Stimulated activated CD8-positive, alpha-beta memory T cell treated with anti-CD3 and anti-CD28 coated beads, Interleukin-12 subunit alpha, Interleukin-12 subunit beta, amount 100 ng/mL, for 4 hours (primary cell): ENCODE measurements at regions not wholly inside any gene's neighbourhood (a gene's known extent, or its start where the extent isn't known, plus 50 kb on each side); places are given as distances from the start of the nearest gene placed in this dataset.

ENCODE experiments used
- DNase-seq: peaks from one replicate; pipeline ENCODE4 v3.0.0-alpha.2; 2020; ENCODE audit warnings: low read depth

DNA sequence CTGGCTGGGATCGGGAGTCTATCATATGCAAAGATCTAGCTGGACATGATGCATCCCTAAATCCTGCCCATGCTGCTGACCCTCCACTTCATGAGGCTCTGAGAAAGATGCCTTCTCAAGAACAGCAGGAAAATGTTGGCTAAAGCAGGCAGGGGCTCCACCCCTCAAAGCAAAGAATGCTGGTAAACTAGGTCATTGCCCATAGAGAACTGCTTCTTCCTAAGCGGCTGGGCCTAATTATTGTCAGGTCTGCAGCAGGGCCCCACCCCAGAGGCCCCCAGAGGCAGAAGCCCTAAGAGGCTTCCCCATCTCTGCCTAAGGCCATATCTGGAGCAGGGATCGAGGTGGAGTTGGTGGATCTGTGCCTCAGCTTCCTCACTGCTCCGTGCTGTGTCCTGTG, 447.4 kb upstream of the PROK2 start:
- no peak for DNase-seq

DNA sequence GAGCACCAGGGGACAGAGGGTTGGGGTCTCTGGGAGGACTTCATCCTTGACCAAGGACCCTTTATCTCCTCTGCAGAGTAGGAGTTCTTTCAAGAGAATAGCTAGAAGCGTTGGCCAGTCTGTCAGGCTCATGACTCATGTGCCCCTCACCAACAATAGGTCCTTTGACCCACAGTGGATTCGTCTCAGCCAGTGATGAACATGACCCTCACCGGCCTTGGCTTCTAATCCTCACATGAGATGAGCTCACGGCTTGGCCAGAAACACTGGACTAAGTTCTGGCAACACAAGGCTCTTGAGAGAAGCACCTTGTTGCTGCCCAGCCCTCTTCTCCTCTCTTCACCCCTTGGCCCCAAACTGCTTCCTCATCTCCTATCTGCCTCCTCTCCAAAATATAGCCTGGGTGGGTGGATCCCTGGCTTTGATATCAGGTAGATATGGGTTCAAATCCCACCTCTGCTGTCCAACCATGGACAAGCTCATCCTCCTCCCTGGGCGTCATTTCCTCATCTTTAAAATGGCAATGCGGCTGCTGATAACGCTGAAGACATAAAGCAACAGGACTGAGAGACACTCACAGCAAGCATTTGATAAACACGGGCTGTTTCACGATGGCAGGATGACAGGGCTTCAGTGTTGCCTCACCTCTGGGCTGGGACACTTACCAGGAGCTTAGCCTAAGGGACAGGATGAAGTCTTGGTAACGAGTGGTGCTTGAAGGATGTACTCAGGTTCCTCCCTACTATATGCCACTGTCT, 446.7 kb upstream of the PROK2 start:
- no peak for DNase-seq

DNA sequence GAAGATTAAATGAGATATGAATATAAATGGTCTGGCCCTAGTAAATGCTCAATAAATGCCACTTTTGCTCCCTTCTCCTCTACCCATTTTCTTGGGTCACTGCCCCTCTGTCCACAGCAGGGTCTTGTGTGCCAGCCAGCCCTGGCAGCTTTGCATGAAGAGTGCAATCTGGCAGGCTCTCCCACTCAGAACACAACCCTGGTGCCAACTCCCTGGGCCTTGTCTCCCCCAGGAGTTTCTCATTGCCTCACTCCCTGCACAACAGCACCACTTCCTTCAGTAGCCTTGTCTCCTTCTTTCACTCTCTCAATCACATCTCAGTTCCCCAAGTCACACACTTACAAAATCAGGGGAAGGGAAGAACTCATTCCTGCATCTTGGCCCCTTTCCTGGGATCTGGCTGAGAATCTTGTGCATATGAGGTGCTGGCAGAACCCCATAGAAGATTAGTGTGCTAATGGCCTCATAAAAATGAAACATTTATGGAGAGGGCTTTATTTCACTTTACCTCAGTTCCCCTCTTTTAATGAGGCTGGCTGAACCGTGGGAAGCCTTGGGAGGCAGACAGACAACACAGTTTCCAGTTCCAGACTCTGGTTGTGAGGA, 445.9 kb upstream of the PROK2 start:
- no peak for DNase-seq

DNA sequence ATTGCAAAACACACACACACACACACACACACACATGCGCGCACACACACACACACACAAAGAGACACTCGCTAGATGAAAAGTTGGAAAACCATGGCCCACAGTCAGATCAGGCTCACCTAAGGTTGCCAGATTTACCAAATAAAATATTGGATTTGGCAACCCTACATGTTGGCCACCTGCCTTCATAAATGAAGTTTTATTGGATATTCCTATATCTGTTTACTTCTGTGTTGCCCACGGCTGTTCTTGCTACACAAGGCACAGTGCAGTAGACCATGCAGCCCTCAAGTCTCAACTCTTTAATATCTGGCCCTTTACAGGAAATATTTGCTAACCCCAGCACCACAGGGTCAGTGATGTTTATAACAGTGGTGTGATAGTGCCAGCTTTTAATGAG, 445.0 kb upstream of the PROK2 start:
- no peak for DNase-seq

DNA sequence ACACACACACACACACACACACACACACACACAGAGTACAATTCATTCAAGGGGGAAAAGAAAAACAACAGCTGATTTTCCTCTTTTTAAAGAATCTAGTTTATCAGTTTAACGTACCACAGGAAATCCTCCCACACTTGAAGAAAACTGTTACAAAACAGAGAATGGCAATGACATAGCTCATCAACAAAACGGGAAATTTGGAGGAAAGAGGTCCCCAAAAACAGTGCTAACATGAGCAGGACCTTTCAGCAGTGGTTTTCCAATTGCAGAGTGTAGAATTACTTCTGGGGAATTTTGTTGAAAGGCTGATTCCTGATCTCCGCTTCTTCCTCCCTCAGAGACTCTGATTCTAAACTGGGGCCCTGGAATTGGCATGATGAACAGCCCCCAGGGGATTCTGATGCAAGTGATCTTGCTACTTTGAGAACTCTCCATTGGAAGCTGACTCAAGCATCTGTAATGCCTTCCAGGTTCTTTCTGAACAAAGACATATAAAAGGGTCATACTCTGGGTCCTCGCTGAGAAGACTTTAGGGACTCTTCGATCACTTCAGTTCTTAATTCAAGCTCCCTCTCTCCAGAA, 442.6 kb upstream of the PROK2 start:
- no peak for DNase-seq

DNA sequence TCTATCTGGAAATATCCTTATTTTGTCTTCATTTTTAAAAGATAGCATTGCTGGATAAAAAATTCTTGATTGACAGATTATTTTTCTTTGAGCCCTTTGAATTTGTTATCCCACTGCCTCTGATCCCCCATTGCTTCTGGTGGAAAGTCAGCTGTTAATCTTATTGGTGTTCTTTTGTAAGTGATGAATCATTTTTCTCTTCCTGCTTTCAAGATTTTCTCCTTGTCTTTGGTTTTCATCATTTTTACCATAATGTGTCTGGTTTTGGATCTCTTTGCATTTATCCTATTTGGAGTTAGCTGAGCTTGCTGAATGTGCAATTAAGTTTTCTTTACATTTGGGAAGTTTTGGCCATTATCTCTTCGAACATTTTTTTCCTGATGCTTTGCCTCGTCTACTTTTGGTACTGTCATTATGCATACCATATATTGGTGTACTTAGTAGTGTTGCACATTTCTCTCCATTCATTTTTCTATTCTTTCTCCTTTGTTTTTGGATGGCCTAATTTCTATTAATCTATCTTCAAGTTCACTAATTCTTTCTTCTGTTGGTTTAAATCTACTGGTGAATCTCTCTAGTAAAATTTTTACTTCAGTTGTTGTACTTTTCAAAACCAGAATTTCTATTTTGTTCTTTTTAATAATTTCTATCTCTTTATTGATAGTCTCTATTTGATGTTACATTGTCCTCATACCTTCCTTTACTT, 440.0 kb upstream of the PROK2 start:
- DNase-seq: no peak

DNA sequence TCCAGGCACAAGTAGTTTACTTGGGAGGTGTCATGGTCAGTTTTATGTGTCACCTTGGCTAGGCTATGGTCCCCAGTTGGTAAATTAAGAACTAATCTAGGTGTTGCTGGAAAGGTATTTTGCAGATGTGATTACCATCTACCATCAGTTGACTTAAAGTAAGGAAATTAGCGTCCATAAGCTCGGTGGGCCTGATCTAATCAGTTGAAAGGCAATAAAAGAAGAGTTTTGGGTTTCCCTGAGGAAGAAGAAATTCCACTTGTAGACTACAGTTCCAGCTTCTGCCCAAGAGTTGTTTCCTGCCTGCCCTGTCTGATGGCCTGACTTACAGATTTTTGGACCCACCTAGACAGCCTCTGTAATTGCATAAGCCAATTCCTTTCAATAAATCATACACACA, 438.7 kb upstream of the PROK2 start:
- DNase-seq: no peak

DNA sequence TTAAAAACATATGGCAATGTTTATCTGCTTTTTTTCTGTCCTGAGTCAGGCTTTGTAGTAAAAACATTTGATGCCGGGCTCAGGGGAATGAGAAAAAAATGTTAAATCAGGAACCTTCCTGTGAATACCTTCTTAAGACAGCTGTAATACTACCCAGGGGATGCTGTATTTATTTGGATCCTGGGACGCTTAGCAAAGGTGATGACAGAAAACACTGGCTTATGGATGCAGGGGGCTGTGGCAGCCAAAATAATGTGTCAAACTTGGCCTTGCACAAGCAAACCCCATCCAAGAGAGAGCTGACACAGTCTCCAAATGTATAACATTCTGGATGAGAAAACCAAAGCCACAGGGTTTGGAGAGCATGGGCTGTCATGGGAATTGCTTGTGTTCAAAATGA, 438.2 kb upstream of the PROK2 start:
- DNase-seq: no peak

DNA sequence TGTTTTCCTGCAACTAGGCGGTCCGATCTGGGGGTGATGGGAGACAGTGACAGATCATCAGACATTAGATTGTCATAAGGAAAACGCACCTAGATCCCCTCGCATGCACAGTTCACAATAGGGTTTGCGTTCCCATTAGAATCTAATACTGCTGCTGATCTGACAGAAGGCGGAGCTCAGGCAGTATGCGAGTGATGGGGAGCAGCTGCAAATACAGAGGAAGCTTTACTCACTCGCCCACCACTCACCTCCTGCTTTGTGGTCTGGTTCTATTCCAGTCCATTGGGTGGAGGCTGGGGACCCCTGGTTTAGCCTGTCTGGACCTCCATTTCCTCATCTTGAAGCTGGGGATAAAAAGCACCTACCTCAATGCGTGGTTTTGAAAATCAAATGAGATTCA, 437.5 kb upstream of the PROK2 start:
- no peak for DNase-seq

DNA sequence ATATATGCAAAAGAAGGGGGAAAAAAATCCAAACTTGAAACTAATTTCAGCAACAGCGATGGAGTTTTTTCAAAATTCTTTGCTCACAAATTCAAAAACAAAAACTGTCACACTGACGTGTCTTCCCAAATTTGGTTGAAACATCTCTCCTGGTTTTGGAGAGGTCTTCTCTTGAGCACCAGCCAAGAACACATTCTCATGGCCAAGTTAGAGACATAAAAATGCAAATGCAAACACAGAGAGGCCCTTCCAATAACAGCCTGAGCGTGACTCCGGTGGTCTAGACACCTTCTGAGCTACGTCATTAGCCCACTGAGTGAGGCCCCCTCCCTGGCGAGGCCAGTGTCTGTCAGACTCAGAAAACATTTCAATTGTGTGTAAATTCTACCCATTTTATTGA, 436.0 kb upstream of the PROK2 start:
- DNase-seq: no peak

DNA sequence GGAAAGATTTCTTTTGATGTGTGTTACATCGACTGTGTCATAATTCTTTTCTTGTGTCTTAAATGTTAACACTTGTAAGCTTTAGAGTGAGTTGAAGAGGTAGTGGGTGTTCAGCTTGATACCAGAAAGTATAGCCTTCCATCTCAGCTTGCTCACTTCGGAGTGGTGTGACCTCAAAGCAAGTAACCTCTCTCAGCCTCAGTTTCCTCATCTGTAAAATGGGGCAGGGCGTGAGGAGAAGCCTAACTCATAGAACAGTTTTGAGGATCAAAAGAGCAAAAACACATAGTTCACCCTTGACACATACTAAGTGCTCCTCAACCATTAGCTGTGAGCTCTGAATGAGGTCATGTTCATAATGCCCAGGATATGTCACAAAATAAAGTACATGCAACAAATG, 434.8 kb upstream of the PROK2 start:
- no peak for DNase-seq

DNA sequence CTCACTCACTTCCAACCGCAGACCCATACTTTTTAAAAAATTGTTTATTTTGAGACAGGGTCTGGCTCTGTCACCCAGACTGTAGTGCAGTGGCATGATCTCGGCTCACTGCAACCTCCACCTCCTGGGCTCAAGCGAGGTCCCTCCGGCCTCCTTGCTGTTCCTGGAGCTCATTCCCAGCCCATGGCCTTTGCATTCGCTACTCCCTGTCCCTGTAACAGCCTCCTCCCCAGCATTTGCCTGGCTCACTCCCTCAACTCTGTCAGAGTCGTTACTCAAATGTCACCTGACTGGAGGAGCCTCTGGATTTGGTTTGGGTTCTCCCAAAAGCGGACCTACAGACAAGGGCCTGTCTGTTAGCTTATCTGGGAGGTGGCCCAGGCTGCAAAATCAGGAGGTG, 432.6 kb upstream of the PROK2 start:
- no peak for DNase-seq

DNA sequence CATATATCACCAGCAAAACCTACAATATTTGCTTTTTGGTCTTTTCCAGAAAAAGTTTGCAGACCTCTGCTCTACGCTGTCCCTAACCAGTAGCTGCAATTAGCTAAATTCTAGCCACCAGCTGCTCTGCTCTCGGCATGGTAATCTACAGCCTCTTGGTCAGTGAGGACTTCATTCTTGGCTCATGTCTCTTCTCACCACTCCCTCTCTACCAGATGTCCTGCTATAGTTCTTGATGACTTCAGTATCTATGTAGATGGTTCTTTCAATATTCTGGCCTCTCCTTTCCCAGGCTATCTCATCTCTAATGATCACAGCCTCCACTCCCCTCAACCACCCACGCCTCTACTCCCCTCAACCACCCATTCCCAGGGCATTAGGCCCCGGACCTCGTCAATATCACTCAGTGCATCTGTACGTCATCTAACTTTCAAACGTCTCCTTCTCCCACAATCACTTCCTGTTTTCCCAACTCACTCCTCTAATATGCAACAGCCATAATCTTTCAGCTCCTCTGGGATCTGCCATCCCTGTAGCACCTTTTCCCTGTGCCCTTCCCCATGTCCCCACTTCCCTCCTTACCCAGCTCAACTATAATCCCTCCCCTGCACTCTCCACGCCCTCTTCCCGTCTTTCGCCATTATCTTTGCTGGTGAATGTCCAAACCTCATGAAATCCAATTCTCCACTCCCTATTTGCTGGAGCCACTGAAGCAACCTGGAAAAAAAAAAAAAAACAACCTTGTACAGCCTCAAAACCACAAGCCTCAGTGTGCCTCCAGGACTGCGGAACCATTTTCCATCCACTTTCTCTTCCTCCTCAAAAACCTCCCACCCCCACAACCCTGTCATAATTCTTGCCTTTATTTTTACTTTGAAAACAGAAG, 429.4 kb upstream of the PROK2 start:
- no peak for DNase-seq

DNA sequence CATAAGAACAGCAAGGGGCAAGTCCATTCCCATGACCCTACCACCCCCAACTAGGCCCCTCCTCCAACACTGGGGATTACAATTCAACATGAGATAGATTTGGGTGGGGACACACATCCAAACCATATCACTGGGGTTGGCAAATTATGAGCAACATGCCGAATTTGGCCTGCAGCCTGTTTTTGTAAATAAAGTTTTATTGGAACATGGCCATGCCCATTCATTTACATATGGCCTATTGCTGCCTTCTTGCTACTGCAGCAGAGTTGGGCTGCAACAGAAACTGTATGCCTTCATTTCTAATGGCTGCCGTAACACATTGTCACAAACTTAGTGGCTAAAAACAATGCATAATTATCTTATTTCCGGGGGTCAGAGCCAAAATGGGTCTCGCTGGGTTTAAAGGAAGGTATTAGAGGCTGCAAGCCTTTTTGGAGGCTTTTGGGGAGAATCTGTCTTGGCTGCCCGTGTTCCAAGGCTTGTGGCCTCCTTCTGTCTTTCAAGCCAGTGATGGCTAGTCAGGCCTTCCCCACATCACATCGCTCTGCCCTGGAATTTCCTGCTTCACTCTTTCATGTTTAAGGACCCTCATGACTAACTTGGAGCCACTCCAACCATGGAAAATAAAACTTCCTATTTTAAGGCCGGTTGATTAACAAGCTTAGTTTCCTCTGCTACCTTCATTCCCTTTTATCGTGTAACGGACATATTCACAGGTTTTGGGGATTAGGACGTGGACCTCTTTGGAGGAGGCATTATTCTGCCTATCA, 428.5 kb upstream of the PROK2 start:
- no peak for DNase-seq

DNA sequence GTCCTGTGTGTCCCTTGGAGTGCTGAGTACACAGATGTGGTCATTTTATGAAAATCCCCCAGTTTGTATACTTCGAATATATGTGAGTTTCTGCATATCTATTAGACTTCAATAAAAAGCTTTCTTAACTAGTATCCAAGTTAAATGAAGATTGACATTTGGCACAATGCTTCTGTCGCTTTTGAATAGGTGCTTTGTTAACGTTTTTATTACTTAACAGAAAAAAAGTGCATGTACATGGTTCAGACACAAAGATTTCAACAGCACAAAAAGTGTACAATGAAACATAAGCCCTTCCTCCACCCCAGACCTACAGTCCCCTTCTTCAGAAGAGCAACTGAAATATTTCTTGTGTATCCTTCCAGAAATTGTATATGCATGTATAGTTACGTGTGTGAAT, 427.4 kb upstream of the PROK2 start:
- no peak for DNase-seq

DNA sequence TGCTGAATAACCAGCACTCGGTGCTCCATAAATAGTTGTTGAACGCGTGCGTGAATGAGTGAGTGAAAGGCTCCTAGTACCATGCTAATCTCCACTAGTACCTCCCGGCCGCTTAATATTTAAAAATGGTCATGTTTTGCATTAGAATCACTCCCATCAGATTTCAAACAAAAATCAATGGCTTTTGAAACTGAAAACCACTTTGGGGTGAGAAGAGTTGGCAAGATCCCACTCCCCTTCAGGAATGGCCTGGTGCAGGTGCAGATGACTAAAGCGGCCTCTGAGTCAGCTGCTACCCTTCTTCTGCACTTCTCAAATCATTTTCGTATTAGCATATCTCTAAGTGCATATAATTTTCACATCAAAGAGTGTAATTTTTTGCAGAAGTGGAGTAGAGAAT, 425.3 kb upstream of the PROK2 start:
- DNase-seq: no peak

DNA sequence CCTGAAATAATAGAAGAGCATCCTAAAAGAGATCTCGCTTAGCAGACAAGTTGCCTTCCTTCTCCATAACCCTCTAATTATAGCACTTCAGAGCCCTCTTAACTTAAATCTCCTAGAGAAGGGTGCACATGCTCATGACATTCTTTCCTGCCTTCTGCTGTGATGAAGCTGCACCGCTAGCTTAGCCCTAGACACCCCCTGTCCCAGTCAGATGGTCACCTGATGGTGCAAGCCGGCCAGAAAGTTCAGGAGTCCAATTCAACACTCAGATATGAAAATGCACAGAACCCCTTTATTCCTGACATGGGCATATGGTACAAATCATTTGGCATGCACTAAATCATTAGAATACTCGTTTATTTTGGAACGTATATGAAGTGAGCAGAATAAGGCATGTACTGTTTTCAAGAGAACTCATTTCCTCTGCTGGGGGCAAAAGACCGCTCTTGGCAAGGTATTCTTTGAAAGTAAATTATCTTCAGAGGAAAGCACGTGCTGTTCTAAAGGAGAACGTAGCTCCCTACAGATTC, 420.4 kb upstream of the PROK2 start:
- no peak for DNase-seq

DNA sequence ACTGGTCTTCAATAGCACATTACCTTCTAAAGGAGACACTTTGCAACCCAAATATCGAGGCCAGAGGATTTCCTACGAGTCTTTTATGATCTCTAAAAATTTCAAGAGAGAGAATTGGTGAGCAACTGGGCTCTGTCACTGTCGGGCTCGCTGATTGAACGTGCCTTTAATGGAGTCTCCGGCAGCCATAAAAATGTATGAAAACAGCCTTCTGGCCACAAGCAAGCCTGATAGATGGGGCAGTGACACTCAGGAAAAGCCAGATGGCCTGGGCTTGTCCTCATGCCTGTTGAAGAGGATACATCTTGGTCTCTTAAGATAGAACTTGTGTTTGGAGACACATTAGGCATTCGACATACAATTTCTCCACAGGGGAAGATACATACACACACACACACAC, 419.5 kb upstream of the PROK2 start:
- DNase-seq: no peak

DNA sequence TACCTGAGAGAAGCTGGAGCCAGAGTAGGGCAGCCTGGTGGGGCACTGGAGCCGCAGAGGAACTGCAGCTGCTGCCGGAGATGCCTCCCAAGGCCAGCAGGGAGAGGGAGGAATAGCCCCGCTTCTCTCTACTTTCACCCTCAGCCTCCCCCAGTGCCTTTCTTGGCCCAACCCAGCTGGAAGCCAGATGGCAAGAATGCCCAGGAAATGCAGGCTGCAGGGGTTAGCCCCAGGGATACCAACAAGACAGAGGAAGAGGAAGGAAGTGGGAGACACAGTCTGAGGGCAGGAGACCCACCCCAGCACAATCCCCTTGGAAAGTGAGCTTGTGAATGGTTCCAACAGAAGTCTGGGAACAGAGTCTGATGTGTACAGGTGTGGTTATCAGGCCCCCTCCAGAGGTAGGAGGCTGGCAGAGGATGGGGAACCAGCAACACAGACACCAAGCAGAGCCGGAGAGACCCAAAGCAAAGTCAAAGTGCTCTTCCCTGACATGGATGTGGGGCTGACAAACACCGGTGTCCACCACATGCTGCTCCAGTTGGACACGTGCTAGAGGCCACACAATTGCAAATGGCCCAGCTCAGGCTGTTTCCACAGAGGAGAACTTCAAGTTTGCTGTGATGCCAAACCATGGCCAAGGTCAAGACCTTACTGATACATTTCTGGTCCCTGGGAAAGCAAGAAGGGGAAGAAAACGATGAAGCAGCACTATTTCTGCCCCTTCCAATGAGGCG, 418.8 kb upstream of the PROK2 start:
- DNase-seq: no peak

DNA sequence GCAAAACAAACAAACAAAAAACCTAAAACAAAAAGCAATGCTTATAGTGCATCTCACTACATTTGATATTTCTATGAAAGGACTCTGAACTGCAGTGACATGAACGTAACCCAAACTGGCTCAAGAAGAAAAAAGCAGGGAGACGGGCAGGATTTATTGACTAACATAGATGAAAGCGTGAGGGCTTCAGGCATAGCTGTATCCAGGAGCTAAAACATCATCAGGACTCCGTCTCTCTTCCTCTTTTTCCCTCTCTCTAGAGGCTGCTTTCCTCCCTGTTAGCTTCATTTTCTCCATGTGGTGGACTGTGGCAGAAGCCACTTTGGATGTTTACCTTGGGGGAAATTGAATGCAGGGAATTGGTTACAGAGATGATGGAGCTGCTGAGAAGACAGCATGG, 418.2 kb upstream of the PROK2 start:
- no peak for DNase-seq
